Muscle of leg (tissue), 3 donors: ENCODE measurements at regions not wholly inside any gene's neighbourhood (a gene's known extent, or its start where the extent isn't known, plus 50 kb on each side); places are given as distances from the start of the nearest gene placed in this dataset.
"Not testable (repeated sequence)": the region's sequence is repeated elsewhere in the genome, so short reads cannot be mapped to it uniquely, and the experiment has no call there.

ENCODE experiments used
- DNase-seq: peaks from one replicate; pipeline ENCODE4 v3.0.0; 2013
- H3K27ac ChIP-seq: one replicate; pipeline ENCODE4 v1.5.1; 2013; ENCODE audit warnings: mild to moderate bottlenecking, low read length, control low read depth
- H3K27me3 ChIP-seq: one replicate; pipeline ENCODE4 v1.6.1; 2013; ENCODE audit warnings: low read length; ENCODE audit not compliant: control insufficient read depth, insufficient read depth
- H3K36me3 ChIP-seq: one replicate; pipeline ENCODE4 v1.6.1; 2013; ENCODE audit warnings: low read length; ENCODE audit not compliant: control insufficient read depth, insufficient read depth
- H3K4me1 ChIP-seq: one replicate; pipeline ENCODE4 v1.6.1; 2013; ENCODE audit warnings: low read length; ENCODE audit not compliant: control insufficient read depth, insufficient read depth
- H3K4me3 ChIP-seq: one replicate; pipeline ENCODE4 v1.5.1; 2013; ENCODE audit warnings: low read length, control low read depth
- H3K9me3 ChIP-seq: replicated peaks from 2 replicates; pipeline ENCODE4 v1.6.1; 2013; ENCODE audit warnings: low read depth, low read length; ENCODE audit not compliant: control insufficient read depth
- WGBS: methylation state at CpG from one replicate; pipeline ENCODE4 v1.1.5; 2013; ENCODE audit warnings: missing lambda C conversion rate; ENCODE audit not compliant: insufficient coverage; 5-methylcytosine and 5-hydroxymethylcytosine counted together

DNA sequence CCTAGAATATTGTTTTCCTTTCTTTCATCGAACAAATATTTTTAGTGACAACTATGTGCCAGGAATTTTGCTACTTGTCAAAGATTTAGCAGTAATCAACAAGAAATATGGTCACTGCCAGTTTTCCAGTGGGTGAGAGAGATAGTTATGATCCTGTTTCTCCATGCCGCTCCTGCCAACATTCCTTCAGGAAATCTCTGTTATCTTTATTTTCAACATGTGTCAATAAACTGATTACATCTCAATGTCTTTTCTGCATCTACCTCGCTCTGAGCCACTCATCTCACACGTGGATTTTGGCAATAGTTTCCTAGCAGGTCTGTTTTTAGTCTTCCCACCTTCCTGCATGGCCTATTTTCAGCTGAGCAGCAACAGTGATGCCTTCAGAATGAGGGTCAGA lies 650.0 kb upstream of the STXBP6 start:
- no peaks in the 10 kb centered on the region for H3K9me3 ChIP-seq

DNA sequence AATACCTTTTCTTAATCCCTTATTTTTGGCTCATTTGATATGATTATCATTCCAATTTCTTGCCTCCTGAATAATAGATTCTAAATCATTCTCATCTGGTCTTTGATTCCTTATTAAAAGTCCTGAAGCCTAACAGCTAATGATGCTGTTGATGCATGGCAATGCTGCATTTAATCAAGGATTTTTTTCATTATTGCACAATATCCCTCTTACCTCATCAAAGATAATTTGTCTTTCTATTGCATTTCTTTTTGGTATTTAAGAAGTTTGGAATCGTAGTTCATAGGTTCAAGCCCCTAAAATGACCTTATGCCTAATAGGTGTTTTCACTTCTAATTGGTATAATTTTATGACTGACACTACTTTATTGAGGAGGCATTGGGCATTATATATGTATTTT lies 648.2 kb upstream of the STXBP6 start:
- DNase-seq = no peak
- Histone ChIP-seq H3K4me1 (no peaks in the 10 kb centered on the region), H3K27me3 (no peaks in the 10 kb centered on the region), H3K27ac (no peak overlapping the region), H3K9me3 (no peaks in the 10 kb centered on the region), H3K36me3 (no peaks in the 10 kb centered on the region), H3K4me3 (no peak overlapping the region)
- WGBS = no CpG with 5 or more reads among the region's 1 CpG

More for the DNA sequence above, 650.0 kb upstream of the STXBP6 start:
- Histone ChIP-seq H3K4me3 (no peak overlapping the region), H3K36me3 (no peaks in the 10 kb centered on the region), H3K27me3 (no peaks in the 10 kb centered on the region), H3K27ac (no peak overlapping the region), H3K4me1 (no peaks in the 10 kb centered on the region)
- DNase-seq = no peak
- 67% methylated on average over 2 of the region's 4 CpGs for WGBS

DNA sequence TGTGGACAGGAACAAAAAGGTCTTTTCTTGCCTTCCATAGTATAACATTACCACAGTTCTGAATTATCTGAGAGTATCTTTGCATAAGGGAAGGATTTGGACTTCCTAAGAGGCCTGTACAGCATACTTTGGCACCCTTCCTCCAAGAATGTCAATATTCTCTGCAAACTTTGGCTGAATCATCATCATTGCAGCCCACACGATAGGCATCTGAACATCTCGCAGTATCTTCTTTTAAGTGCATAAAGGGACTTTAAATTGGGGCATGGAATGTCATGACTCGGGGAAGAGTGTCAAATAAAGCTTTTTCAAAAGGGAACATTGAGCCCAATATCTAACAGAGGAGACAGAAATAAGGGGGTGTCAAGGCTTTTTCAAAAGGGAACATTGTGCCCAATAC lies 646.2 kb upstream of the STXBP6 start:
- no peak overlapping the region for H3K4me3 ChIP-seq
- WGBS = 86% methylated on average over 1 of the region's 3 CpGs
- no peak for DNase-seq
- no peaks in the 10 kb centered on the region for H3K36me3 ChIP-seq
- H3K9me3 ChIP-seq = no peaks in the 10 kb centered on the region
- H3K27ac ChIP-seq = no peak overlapping the region
- H3K4me1 ChIP-seq = no peaks in the 10 kb centered on the region
- H3K27me3 ChIP-seq = no peaks in the 10 kb centered on the region

DNA sequence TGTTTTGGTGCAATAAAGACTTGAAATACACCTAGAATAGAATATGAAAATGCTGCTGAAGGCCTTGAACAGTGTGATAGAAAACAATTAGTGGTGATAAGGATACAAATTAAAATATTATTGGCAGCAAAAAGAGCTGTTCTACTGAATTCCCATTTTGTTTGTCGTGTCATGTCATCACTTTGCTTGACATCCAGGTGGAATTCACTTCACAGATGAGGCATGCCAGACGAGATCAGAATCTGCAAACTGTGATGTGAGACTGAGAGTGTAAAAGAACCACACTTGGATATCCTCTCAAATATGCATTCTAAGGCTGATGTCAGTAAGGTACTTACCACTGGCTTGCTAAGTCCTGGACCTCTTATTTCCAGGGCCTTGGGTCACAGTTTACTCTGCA lies 635.1 kb upstream of the STXBP6 start:
- DNase-seq = no peak
- Histone ChIP-seq H3K27ac (no peak overlapping the region), H3K4me3 (no peak overlapping the region), H3K36me3 (no peaks in the 10 kb centered on the region), H3K4me1 (no peaks in the 10 kb centered on the region), H3K9me3 (no peaks in the 10 kb centered on the region), H3K27me3 (no peaks in the 10 kb centered on the region)
- 71% methylated on average over 1 of the region's 2 CpGs for WGBS

DNA sequence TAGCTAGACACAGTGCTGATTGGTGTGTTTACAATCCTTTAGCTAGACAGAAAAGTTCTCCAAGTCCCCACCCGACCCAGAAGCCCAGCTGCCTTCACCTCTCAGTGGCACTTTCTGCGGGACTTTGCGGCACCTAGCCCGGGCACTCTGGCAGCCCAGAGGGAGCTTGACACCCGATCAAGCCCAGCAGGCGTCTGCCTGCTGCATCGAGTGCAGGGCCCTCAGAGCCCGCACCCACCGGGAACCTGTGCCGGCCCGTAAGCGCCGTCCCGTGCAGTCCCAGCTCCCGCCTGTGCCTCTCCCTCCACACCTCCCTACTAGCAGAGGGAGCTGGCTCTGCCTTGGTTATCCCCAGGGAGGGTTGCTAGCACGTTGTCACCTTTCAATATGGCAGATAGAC lies 631.0 kb upstream of the STXBP6 start:
- H3K27ac ChIP-seq = no peak overlapping the region
- no peak overlapping the region for H3K4me3 ChIP-seq
- no peaks in the 10 kb centered on the region for H3K27me3 ChIP-seq
- no peaks in the 10 kb centered on the region for H3K36me3 ChIP-seq
- no peaks in the 10 kb centered on the region for H3K9me3 ChIP-seq
- WGBS = 73% methylated on average over 6 of the region's 16 CpGs
- DNase-seq = no peak
- no peaks in the 10 kb centered on the region for H3K4me1 ChIP-seq

DNA sequence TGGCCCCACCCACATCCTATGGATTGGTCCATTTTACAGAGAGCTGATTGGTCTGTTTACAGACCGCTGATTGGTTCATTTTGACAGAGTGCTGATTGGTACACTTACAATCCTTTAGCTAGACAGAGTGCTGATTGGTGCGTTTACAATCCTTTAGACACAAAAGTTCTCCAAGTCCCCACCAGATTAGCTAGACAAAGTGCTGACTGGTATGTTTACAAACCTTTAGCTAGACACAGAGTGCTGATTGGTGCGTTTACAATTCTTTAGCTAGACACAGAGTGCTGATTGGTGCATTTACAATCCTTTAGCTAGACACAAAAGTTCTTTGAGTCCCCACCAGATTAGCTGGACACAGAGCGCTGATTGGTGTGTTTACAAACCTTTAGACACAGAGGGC lies 630.6 kb upstream of the STXBP6 start:
- not testable (repeated sequence) for DNase-seq
- 100% methylated on average over 1 of the region's 4 CpGs for WGBS

DNA sequence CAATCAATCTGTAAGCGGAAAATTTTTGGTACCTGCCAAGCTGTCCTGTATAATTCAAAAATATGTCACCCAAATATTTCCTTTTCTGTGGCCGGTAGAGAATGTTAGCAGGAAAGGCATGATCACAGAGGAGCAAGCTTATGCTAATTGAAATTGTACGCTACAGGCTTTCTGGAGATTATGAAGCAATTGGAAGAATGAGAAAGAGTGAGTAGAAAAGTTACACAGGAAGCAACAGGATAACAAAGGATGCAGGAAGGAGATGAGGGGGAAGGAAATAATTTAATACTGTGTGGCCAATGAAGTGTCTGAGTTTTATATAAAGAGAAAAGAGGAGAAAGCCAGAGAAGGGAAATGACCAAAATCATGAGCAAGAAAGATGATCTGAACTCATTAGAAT lies 627.2 kb upstream of the STXBP6 start:
- H3K36me3 ChIP-seq = no peaks in the 10 kb centered on the region
- no peaks in the 10 kb centered on the region for H3K4me1 ChIP-seq
- WGBS = 90% methylated on average over 2 of the region's 3 CpGs
- no peaks in the 10 kb centered on the region for H3K9me3 ChIP-seq
- DNase-seq = no peak
- H3K27ac ChIP-seq = no peak overlapping the region
- no peak overlapping the region for H3K4me3 ChIP-seq
- H3K27me3 ChIP-seq = no peaks in the 10 kb centered on the region

More for the DNA sequence above, 630.6 kb upstream of the STXBP6 start:
- not testable (repeated sequence) for H3K4me1 ChIP-seq, H3K4me3 ChIP-seq, H3K27ac ChIP-seq, H3K36me3 ChIP-seq, H3K27me3 ChIP-seq, H3K9me3 ChIP-seq

DNA sequence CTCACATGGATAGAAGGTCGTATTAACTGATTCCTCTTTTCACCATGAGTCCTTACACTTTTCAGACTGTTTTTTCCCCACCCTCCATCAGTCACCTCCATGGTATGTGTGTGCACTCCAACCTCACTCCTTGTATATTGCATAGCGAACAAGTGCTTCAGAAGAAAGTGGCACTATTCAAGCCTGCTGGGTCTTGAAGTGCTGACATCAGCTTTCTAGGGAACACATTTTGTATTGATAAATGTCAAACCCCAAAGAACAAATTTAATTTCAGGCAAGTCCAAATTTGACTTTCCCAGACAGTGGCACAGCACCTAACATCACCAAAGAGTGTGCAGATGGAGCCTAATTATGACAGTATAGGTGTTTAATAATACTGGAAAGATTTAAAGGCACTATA lies 617.4 kb upstream of the STXBP6 start:
- DNase-seq = no peak
- H3K36me3 ChIP-seq = no peaks in the 10 kb centered on the region
- 60% methylated on average over 1 of the region's 2 CpGs for WGBS

DNA sequence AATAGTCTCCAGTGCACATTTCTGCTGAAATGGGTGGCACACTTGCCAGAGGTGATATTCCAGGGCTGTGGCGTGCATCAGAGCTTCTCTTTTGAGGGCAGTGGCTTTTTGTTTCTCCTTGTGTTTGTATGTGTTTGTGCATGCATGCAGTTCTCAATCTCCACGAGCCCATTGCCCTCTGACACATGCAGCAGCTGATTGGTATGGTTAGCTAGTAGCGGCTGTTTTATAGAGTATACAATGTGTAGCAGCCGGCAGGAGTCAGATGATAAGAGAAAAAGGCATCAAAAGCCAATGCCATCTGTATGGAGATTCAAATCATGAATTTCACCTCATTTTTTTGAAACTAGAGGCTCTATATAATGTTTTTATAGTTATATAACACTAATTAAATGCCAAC lies 616.9 kb upstream of the STXBP6 start:
- no peak overlapping the region for H3K4me3 ChIP-seq
- H3K36me3 ChIP-seq = no peaks in the 10 kb centered on the region
- H3K27ac ChIP-seq = no peak overlapping the region
- no peaks in the 10 kb centered on the region for H3K27me3 ChIP-seq
- no peaks in the 10 kb centered on the region for H3K4me1 ChIP-seq
- DNase-seq = no peak
- WGBS = no CpG with 5 or more reads among the region's 4 CpGs
- H3K9me3 ChIP-seq = no peaks in the 10 kb centered on the region

More for the DNA sequence above, 617.4 kb upstream of the STXBP6 start:
- Histone ChIP-seq H3K9me3 (no peaks in the 10 kb centered on the region), H3K27ac (no peak overlapping the region), H3K4me3 (no peak overlapping the region), H3K27me3 (no peaks in the 10 kb centered on the region), H3K4me1 (no peaks in the 10 kb centered on the region)

DNA sequence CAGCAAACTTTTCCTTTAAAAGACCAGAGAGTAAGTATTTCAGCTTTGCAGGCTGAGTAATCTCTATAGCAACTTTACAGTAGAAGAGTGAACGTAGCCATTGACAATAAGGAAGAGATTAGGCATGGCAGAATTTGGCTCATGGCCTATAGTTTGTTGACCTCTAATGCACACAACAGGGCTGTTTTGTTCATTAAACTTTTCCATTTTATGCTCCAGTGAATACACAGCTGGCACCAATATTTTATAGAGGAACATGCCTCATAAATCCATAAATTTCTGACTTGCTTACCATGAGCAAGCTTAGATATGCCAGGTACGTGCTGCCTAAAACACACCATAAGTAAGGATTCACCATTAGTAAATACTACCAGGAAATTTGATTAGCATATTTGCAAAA lies 609.0 kb upstream of the STXBP6 start:
- WGBS = 80% methylated on average over 1 of the region's 2 CpGs
- H3K4me1 ChIP-seq = no peaks in the 10 kb centered on the region
- no peaks in the 10 kb centered on the region for H3K36me3 ChIP-seq
- H3K27ac ChIP-seq = no peak overlapping the region
- H3K4me3 ChIP-seq = no peak overlapping the region
- no peaks in the 10 kb centered on the region for H3K27me3 ChIP-seq
- H3K9me3 ChIP-seq = no peaks in the 10 kb centered on the region
- no peak for DNase-seq

DNA sequence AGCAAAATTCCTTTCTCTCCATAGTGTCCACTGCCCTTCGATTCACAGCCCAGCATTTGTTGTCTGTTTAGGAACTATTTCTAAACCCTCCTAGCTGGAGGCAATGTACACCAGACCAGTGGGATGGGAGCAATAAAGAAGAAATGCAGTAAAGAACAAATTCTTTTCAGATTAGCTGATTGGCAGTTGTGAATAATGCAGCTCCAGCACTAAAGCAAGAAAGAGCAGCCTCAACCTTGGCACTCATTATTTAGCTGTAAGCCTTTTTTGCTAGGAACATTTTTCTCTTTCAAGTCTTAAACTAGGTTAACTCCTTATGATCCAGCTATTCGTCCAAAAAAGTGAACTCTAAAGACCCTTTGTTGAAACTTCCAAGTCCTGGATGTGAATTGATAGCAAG lies 580.5 kb upstream of the STXBP6 start:
- Histone ChIP-seq H3K27ac (no peak overlapping the region), H3K4me3 (no peak overlapping the region), H3K36me3 (no peaks in the 10 kb centered on the region), H3K4me1 (no peaks in the 10 kb centered on the region), H3K27me3 (no peaks in the 10 kb centered on the region), H3K9me3 (no peaks in the 10 kb centered on the region)
- WGBS = no CpG with 5 or more reads among the region's 2 CpGs
- DNase-seq = no peak
